ENCODE measurements at regions not wholly inside any gene's neighbourhood (a gene's known extent, or its start where the extent isn't known, plus 50 kb on each side); places are given as distances from the start of the nearest gene placed in this dataset.
"Not testable (repeated sequence)": the region's sequence is repeated elsewhere in the genome, so short reads cannot be mapped to it uniquely, and the experiment has no call there.

GRCh38 chr14:52122163-52122562 lies 53.3 kb upstream of the NID2 start:
- not testable (repeated sequence) for DNase-seq (ENCODE audit: low read depth)

GRCh38 chr14:52121441-52121840 lies 52.6 kb upstream of the NID2 start:
- no peak for DNase-seq (ENCODE audit: low read depth)

GRCh38 chr14:52119030-52119429 lies 50.2 kb upstream of the NID2 start:
- DNase-seq (ENCODE audit: low read depth), result no peak
